GM18505 (cell line): ENCODE measurements at regions not wholly inside any gene's neighbourhood (a gene's known extent, or its start where the extent isn't known, plus 50 kb on each side); places are given as distances from the start of the nearest gene placed in this dataset.

Experiments
- ATAC-seq: cut with Tn5 transposase; IDR thresholded peaks from one replicate; pipeline ENCODE4 v1.9.1; 2021; ENCODE audit not compliant: unreplicated experiment
- POLR2A ChIP-seq: IDR thresholded peaks from 4 replicates; pipeline ENCODE4 v1.6.1; 2011; ENCODE audit warnings: borderline replicate concordance; ENCODE audit not compliant: insufficient read depth, insufficient read length; ENCODE audit errors: extremely low read depth

GRCh38 chr15:53307952-53308624, 451.4 kb downstream of the WDR72 start:
- no peak for ATAC-seq
- no peak for TF ChIP-seq POLR2A

GRCh38 chr15:53305554-53305953, 453.9 kb downstream of the WDR72 start:
- no peak for ATAC-seq
- no peak for TF ChIP-seq POLR2A

- TF ChIP-seq POLR2A, result no peak
These were observed 454.4 kb downstream of the WDR72 start for GRCh38 chr15:53305101-53305500.

GRCh38 chr15:53297828-53298227, 461.6 kb downstream of the WDR72 start:
- no peak for ATAC-seq
- TF ChIP-seq POLR2A, result no peak

More at GRCh38 chr15:53305101-53305500, 454.4 kb downstream of the WDR72 start:
- no peak for ATAC-seq

GRCh38 chr15:53296603-53297002, 462.9 kb downstream of the WDR72 start:
- TF ChIP-seq POLR2A, result no peak

GRCh38 chr15:53295574-53295973, 463.9 kb downstream of the WDR72 start:
- no peak for TF ChIP-seq POLR2A
- ATAC-seq, result no peak

More at GRCh38 chr15:53296603-53297002, 462.9 kb downstream of the WDR72 start:
- ATAC-seq, result no peak

GRCh38 chr15:53288542-53288941, 470.9 kb downstream of the WDR72 start:
- no peak for ATAC-seq
- no peak for TF ChIP-seq POLR2A

- no peak for TF ChIP-seq POLR2A
- no peak for ATAC-seq
These were observed 484.5 kb upstream of the ONECUT1 start for GRCh38 chr15:53274630-53275029.

GRCh38 chr15:53272116-53272515, 482.0 kb upstream of the ONECUT1 start:
- no peak for TF ChIP-seq POLR2A

GRCh38 chr15:53266176-53266575, 476.0 kb upstream of the ONECUT1 start:
- TF ChIP-seq POLR2A, result no peak
- no peak for ATAC-seq

More at GRCh38 chr15:53272116-53272515, 482.0 kb upstream of the ONECUT1 start:
- no peak for ATAC-seq

GRCh38 chr15:53260647-53261046, 470.5 kb upstream of the ONECUT1 start:
- TF ChIP-seq POLR2A, result no peak
- no peak for ATAC-seq

- TF ChIP-seq POLR2A, result no peak
- no peak for ATAC-seq
These were observed 466.3 kb upstream of the ONECUT1 start for GRCh38 chr15:53256457-53256856.

- ATAC-seq, result no peak
- no peak for TF ChIP-seq POLR2A
These were observed 465.9 kb upstream of the ONECUT1 start for GRCh38 chr15:53256043-53256442.

- ATAC-seq, result no peak
- TF ChIP-seq POLR2A, result no peak
These were observed 461.9 kb upstream of the ONECUT1 start for GRCh38 chr15:53251996-53252395.
